GM12891 (cell line): ENCODE measurements at regions not wholly inside any gene's neighbourhood (a gene's known extent, or its start where the extent isn't known, plus 50 kb on each side); places are given as distances from the start of the nearest gene placed in this dataset.
"Not testable (repeated sequence)": the region's sequence is repeated elsewhere in the genome, so short reads cannot be mapped to it uniquely, and the experiment has no call there.

Source experiments
- DNase-seq: peaks from one replicate; pipeline ENCODE4 v3.0.0; 2011; ENCODE audit warnings: low spot score; ENCODE audit not compliant: insufficient read length
- FAIRE-seq: peaks from 2 replicates; lab custom pipeline; 2011; peaks lifted over from hg19 to GRCh38; lab: Jason Lieb, UNC
- PAX5 ChIP-seq: IDR thresholded peaks from 2 replicates; pipeline ENCODE4 v1.6.1; 2011; ENCODE audit warnings: low read length, moderate library complexity, mild to moderate bottlenecking; ENCODE audit not compliant: insufficient read depth, severe bottlenecking
- POLR2A ChIP-seq: IDR thresholded peaks from 2 replicates; pipeline ENCODE4 v1.6.1; 2011; ENCODE audit warnings: low read depth, low read length, control low read depth
- POLR2AphosphoS5 ChIP-seq: IDR thresholded peaks from 2 replicates; pipeline ENCODE4 v1.6.1; 2011; ENCODE audit warnings: low read depth, low read length, control low read depth
- POU2F2 ChIP-seq: IDR thresholded peaks from 2 replicates; pipeline ENCODE4 v1.6.1; 2011; ENCODE audit warnings: low read depth, mild to moderate bottlenecking, control low read depth, low read length, moderate library complexity
- SPI1 ChIP-seq: IDR thresholded peaks from 2 replicates; pipeline ENCODE4 v1.6.1; 2011; ENCODE audit warnings: low read depth, low read length, control low read depth
- TAF1 ChIP-seq: IDR thresholded peaks from 2 replicates; pipeline ENCODE4 v1.6.1; 2011; ENCODE audit warnings: low read depth, low read length, control low read depth

GRCh38 chr11:115605871-115606497 is 101.8 kb upstream of the CADM1 start:
- DNase-seq = no peak

GRCh38 chr11:115605397-115605796 is 101.2 kb upstream of the CADM1 start:
- DNase-seq, FAIRE-seq: not testable (repeated sequence)

More at GRCh38 chr11:115605871-115606497, 101.8 kb upstream of the CADM1 start:
- TF ChIP-seq TAF1 = no peak
- no peak for FAIRE-seq

GRCh38 chr11:115599125-115599524 is 94.9 kb upstream of the CADM1 start:
- DNase-seq (no peak), FAIRE-seq (no peak)
- TF ChIP-seq POU2F2 (no peak), POLR2A (no peak), PAX5 (no peak), POLR2AphosphoS5 (no peak), SPI1 (no peak), TAF1 (no peak)

- FAIRE-seq (no peak), DNase-seq (no peak)
- TF ChIP-seq TAF1 (no peak), SPI1 (no peak), PAX5 (no peak), POU2F2 (no peak), POLR2A (no peak), POLR2AphosphoS5 (no peak)
Observed at GRCh38 chr11:115598257-115598901, 94.2 kb upstream of the CADM1 start.

GRCh38 chr11:115591380-115591779 is 87.2 kb upstream of the CADM1 start:
- no peak for DNase-seq
- FAIRE-seq = no peak
- TF ChIP-seq SPI1 (no peak), POLR2A (no peak), POLR2AphosphoS5 (no peak), TAF1 (no peak), POU2F2 (no peak), PAX5 (no peak)

GRCh38 chr11:115590254-115590653 is 86.0 kb upstream of the CADM1 start:
- DNase-seq = no peak
- no peak for TF ChIP-seq TAF1
- no peak for TF ChIP-seq SPI1
- no peak for TF ChIP-seq POU2F2
- no peak for TF ChIP-seq POLR2AphosphoS5
- TF ChIP-seq PAX5 = no peak
- TF ChIP-seq POLR2A = no peak
- FAIRE-seq = no peak

- no peak for TF ChIP-seq POLR2AphosphoS5
- TF ChIP-seq SPI1 = no peak
- TF ChIP-seq PAX5 = no peak
- TF ChIP-seq POU2F2 = no peak
- TF ChIP-seq POLR2A = no peak
- no peak for TF ChIP-seq TAF1
- DNase-seq (no peak), FAIRE-seq (no peak)
Observed at GRCh38 chr11:115587718-115588342, 83.6 kb upstream of the CADM1 start.

GRCh38 chr11:115585361-115586024 is 81.3 kb upstream of the CADM1 start:
- DNase-seq (no peak), FAIRE-seq (no peak)
- TF ChIP-seq POLR2A (no peak), POU2F2 (no peak), PAX5 (no peak), SPI1 (no peak), TAF1 (no peak), POLR2AphosphoS5 (no peak)

GRCh38 chr11:115581871-115582639 is 77.8 kb upstream of the CADM1 start:
- TF ChIP-seq SPI1 = no peak
- no peak for TF ChIP-seq POU2F2
- no peak for TF ChIP-seq TAF1
- TF ChIP-seq POLR2A = no peak
- TF ChIP-seq POLR2AphosphoS5 = no peak
- TF ChIP-seq PAX5 = no peak
- DNase-seq (no peak), FAIRE-seq (no peak)
